DOHH2 (cell line): ENCODE measurements at regions not wholly inside any gene's neighbourhood (a gene's known extent, or its start where the extent isn't known, plus 50 kb on each side); places are given as distances from the start of the nearest gene placed in this dataset.

Experiments
- H3F3A ChIP-seq: fragments of 200-600 bp; sonication (generic), shearing (Covaris generic); 2 replicates; pipeline ENCODE4 v1.6.0; 2016; ENCODE audit warnings: antibody characterized with exemption, mild to moderate bottlenecking; ENCODE audit not compliant: control insufficient read depth, insufficient read depth
- H3K27ac ChIP-seq: fragments of 200-600 bp; sonication (generic); 2 replicates; pipeline ENCODE4 v1.5.1; 2014; ENCODE audit warnings: low read depth, mild to moderate bottlenecking, low read length, moderate library complexity
- H3K27me3 ChIP-seq: fragments of 200-600 bp; sonication (generic); 2 replicates; pipeline ENCODE4 v1.6.1; 2014; ENCODE audit warnings: mild to moderate bottlenecking, low read length, mixed read lengths; ENCODE audit not compliant: control insufficient read depth
- H3K36me3 ChIP-seq: fragments of 200-600 bp; sonication (generic); 2 replicates; pipeline ENCODE4 v1.6.1; 2014; ENCODE audit warnings: mild to moderate bottlenecking, low read length, moderate library complexity, mixed read lengths; ENCODE audit not compliant: control insufficient read depth
- H3K4me1 ChIP-seq: fragments of 200-600 bp; sonication (generic); 2 replicates; pipeline ENCODE4 v1.6.1; 2014; ENCODE audit warnings: mild to moderate bottlenecking, low read length, mixed read lengths; ENCODE audit not compliant: control insufficient read depth
- H3K4me2 ChIP-seq: fragments of 200-600 bp; sonication (generic); 2 replicates; pipeline ENCODE4 v1.6.0; 2014; ENCODE audit warnings: mild to moderate bottlenecking, low read length, moderate library complexity
- H3K4me3 ChIP-seq: fragments of 200-600 bp; sonication (generic); 2 replicates; pipeline ENCODE4 v1.5.1; 2014; ENCODE audit warnings: mild to moderate bottlenecking, low read length, mixed read lengths
- H3K79me2 ChIP-seq: fragments of 200-600 bp; sonication (generic); 2 replicates; pipeline ENCODE4 v1.6.1; 2014; ENCODE audit warnings: mild to moderate bottlenecking, low read length, mixed read lengths; ENCODE audit not compliant: control insufficient read depth
- H3K9me2 ChIP-seq: fragments of 200-600 bp; sonication (generic); replicated peaks from 2 replicates; pipeline ENCODE4 v1.6.1; 2014; ENCODE audit warnings: mild to moderate bottlenecking, low read length, mixed read lengths; ENCODE audit not compliant: control insufficient read depth
- H3K9me3 ChIP-seq: fragments of 200-600 bp; sonication (generic); 2 replicates; pipeline ENCODE4 v1.6.1; 2014; ENCODE audit warnings: antibody characterized with exemption, low read length, mixed read lengths; ENCODE audit not compliant: control insufficient read depth, insufficient read depth
- H4K20me1 ChIP-seq: fragments of 200-600 bp; sonication (generic); 2 replicates; pipeline ENCODE4 v1.6.0; 2014; ENCODE audit warnings: low read depth, mild to moderate bottlenecking, antibody characterized with exemption, low read length, moderate library complexity; ENCODE audit not compliant: control insufficient read depth, insufficient read depth
- EZH2phosphoT487 ChIP-seq: fragments of 200-600 bp; sonication (generic); IDR thresholded peaks from 2 replicates; pipeline ENCODE4 v1.6.1; 2017; ENCODE audit warnings: borderline replicate concordance, mild to moderate bottlenecking, antibody characterized with exemption, low read length, moderate library complexity, mixed read lengths
- TF ChIP-seq, protein P1 (sequence below): fragments of 200-600 bp; sonication (generic); IDR thresholded peaks from one replicate; pipeline ENCODE4 v1.5.1; 2014; ENCODE audit warnings: antibody characterized with exemption, mild to moderate bottlenecking, low read depth, low read length; ENCODE audit not compliant: poor library complexity, severe bottlenecking

DNA sequence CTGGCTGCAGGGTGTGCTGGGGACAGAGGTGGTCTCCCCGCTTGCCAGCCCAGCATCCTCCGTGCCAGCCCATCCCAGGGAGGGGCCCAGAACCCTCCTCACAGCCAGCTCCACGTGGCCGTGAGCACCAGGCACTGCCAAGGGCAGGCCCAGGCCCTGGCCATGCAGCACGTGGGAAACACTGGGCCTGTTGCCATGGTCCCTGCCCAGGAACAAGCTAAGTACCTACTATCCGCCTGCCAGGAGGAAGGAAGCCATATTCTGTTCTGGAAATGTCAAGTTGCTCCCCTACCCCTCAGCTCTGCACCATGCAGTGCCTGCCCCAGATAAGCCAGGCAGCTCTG is 250.6 kb downstream of the CYP26B1 start:
- H3F3A ChIP-seq = no peaks in the 10 kb centered on the region
- no peak overlapping the region for H3K27ac ChIP-seq
- H3K4me1 ChIP-seq = no peaks in the 10 kb centered on the region
- no peak for TF ChIP-seq EZH2phosphoT487
- TF ChIP-seq, protein P1, sequence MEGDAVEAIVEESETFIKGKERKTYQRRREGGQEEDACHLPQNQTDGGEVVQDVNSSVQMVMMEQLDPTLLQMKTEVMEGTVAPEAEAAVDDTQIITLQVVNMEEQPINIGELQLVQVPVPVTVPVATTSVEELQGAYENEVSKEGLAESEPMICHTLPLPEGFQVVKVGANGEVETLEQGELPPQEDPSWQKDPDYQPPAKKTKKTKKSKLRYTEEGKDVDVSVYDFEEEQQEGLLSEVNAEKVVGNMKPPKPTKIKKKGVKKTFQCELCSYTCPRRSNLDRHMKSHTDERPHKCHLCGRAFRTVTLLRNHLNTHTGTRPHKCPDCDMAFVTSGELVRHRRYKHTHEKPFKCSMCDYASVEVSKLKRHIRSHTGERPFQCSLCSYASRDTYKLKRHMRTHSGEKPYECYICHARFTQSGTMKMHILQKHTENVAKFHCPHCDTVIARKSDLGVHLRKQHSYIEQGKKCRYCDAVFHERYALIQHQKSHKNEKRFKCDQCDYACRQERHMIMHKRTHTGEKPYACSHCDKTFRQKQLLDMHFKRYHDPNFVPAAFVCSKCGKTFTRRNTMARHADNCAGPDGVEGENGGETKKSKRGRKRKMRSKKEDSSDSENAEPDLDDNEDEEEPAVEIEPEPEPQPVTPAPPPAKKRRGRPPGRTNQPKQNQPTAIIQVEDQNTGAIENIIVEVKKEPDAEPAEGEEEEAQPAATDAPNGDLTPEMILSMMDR = no peak
- no peaks in the 10 kb centered on the region for H3K27me3 ChIP-seq
- no peak overlapping the region for H3K4me3 ChIP-seq
- H3K79me2 ChIP-seq = no peaks in the 10 kb centered on the region
- no peaks in the 10 kb centered on the region for H3K9me3 ChIP-seq
- H4K20me1 ChIP-seq = no peaks in the 10 kb centered on the region
- H3K4me2 ChIP-seq = no peak overlapping the region
- no peaks in the 10 kb centered on the region for H3K9me2 ChIP-seq
- no peaks in the 10 kb centered on the region for H3K36me3 ChIP-seq

DNA sequence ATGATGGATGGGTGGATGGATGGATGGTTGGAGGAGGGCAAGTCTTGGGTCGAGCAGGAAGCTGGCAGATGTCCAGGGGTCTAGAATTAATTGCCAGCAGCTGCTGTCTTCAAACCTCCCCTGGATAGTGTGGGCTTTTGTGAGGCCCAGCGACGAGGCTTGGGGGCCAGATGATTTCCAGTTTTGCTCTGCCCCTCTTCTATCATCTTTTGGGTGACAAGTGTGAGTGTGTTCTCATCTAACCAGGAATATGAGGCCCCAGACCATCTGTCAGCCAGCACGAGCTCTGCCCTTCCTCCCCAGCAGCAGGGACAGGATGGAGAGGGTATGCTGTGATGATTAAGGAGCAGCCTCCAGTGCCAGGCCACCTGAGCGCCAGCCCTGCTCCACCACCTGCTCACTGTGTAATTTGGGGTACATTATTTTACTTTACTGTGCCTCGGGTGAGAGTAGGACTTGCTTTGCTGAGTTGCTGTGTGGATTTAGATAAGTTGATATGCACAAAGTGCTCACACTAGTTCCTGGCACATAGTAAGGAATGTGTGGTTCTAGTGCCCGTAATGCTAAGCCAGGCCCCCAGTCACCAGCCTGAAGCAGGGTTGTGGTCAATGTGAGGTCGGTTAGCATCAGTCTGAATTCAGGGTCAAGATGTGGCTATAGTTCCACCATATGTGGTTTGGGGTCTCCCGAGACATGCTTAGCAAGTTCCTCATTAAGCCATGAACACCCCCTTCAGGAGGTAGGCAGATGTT is 251.1 kb downstream of the CYP26B1 start:
- H3K9me3 ChIP-seq = no peaks in the 10 kb centered on the region
- H3K4me1 ChIP-seq = no peaks in the 10 kb centered on the region
- no peak overlapping the region for H3K4me2 ChIP-seq
- H3K36me3 ChIP-seq = no peaks in the 10 kb centered on the region
- H3K27me3 ChIP-seq = no peaks in the 10 kb centered on the region
- H3K4me3 ChIP-seq = no peak overlapping the region
- TF ChIP-seq EZH2phosphoT487 = no peak
- TF ChIP-seq, protein P1 = no peak
- H4K20me1 ChIP-seq = no peaks in the 10 kb centered on the region
- no peak overlapping the region for H3K27ac ChIP-seq
- H3F3A ChIP-seq = no peaks in the 10 kb centered on the region
- H3K9me2 ChIP-seq = no peaks in the 10 kb centered on the region
- H3K79me2 ChIP-seq = no peaks in the 10 kb centered on the region

DNA sequence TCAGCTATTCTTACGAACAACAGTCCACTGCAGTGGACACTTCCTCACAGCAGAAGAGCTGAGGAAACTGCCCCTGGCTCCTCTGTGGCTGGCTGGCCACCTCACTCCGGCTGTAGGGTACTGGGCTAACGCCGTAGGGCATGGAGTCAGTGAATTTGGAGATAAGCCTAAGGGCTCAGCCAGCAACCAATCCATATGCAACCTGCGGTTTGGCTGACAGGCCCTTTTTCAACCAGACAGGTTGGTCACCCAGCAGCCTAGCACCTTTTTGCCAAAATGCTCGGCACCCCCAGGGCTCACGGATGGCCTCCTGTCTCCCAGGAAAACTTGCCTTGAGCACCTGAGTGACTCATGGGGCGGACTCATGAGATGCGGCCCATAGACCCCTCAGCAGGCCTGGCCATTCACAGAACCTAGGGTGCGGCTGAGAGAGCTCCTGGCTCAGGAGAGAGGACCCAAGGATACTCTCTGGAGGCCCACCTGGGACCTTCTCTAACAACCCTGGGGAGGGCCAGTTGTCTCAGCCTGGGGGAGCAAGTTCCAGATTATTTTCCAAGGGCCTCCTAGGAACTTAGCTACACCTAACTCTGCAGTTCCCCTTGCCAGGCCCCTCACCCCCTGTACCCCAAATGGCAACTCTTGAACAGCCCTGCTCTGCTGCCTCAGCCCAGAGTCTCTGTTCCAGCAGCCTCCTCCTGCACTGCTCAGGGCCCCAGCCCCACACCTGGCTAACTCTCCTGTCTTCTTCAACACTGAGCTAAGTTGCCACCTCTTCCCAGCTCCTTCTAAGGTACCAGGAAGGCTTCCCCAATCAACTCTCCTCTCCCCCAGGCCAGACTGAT is 252.1 kb downstream of the CYP26B1 start:
- H3K4me1 ChIP-seq = no peaks in the 10 kb centered on the region
- TF ChIP-seq EZH2phosphoT487 = no peak
- TF ChIP-seq, protein P1 = no peak
- no peaks in the 10 kb centered on the region for H3K9me2 ChIP-seq
- no peaks in the 10 kb centered on the region for H3K9me3 ChIP-seq
- no peaks in the 10 kb centered on the region for H3K36me3 ChIP-seq
- no peak overlapping the region for H3K4me3 ChIP-seq
- no peaks in the 10 kb centered on the region for H3K27me3 ChIP-seq
- no peaks in the 10 kb centered on the region for H4K20me1 ChIP-seq
- no peak overlapping the region for H3K27ac ChIP-seq
- no peak overlapping the region for H3K4me2 ChIP-seq
- H3F3A ChIP-seq = no peaks in the 10 kb centered on the region
- no peaks in the 10 kb centered on the region for H3K79me2 ChIP-seq
